ENCODE measurements at regions not wholly inside any gene's neighbourhood (a gene's known extent, or its start where the extent isn't known, plus 50 kb on each side); places are given as distances from the start of the nearest gene placed in this dataset.

DNA sequence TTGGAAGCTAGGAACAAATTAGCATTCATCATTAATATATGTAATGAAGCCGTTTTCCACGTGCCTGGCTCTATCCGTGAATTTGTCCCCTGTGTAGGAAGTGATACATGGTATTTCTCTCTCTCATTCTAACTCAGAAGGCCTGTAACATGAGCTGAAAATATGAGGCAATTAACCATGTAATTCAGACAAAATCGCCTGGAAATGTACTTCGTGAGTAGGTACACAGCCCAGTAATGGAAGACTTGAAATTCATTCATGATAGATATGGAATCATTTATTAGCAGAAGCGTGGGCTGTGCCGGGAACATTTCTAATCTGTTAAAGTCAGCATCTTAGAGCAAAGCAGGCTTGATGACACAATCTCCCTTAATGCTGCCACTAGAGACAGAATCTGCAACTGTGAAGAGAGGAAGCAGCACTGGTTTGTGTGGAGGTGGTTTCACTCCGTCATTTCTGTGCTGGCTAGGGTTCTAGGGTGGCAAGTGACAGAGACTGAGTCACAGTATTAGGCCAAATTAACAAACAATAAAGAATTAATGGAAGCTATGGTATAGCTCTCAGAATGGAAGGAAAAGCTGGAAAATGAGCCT is 225.0 kb upstream of the PROK2 start:
- H3K27me3 ChIP-seq (ENCODE audit: insufficient read depth, low read length), result no peaks in the 10 kb centered on the region
- H2AFZ ChIP-seq (ENCODE audit: low read depth, low read length), result no peak overlapping the region
- no peaks in the 10 kb centered on the region for H3K36me3 ChIP-seq (ENCODE audit: insufficient read depth, low read length)
- H3K9me3 ChIP-seq (ENCODE audit: low read length), result no peaks in the 10 kb centered on the region
- no peak overlapping the region for H3K4me3 ChIP-seq (ENCODE audit: low read length)
- H3K4me1 ChIP-seq (ENCODE audit: insufficient read depth, low read length), result no peaks in the 10 kb centered on the region

GRCh38 chr3:72008226-72008996 is 223.5 kb upstream of the PROK2 start:
- H2AFZ ChIP-seq (ENCODE audit: low read depth, low read length), result no peak overlapping the region
- no peak overlapping the region for H3K4me3 ChIP-seq (ENCODE audit: low read length)
- H3K9me3 ChIP-seq (ENCODE audit: low read length), result no peaks in the 10 kb centered on the region
- H3K36me3 ChIP-seq (ENCODE audit: insufficient read depth, low read length), result no peaks in the 10 kb centered on the region
- no peaks in the 10 kb centered on the region for H3K4me1 ChIP-seq (ENCODE audit: insufficient read depth, low read length)
- H3K27me3 ChIP-seq (ENCODE audit: insufficient read depth, low read length), result peaks cover 2% of the 10 kb centered on the region

GRCh38 chr3:72006631-72007556 is 221.9 kb upstream of the PROK2 start:
- no peaks in the 10 kb centered on the region for H3K9me3 ChIP-seq (ENCODE audit: low read length)
- H3K36me3 ChIP-seq (ENCODE audit: insufficient read depth, low read length), result no peaks in the 10 kb centered on the region
- peaks cover 2% of the 10 kb centered on the region for H3K27me3 ChIP-seq (ENCODE audit: insufficient read depth, low read length)
- no peaks in the 10 kb centered on the region for H3K4me1 ChIP-seq (ENCODE audit: insufficient read depth, low read length)
- H2AFZ ChIP-seq (ENCODE audit: low read depth, low read length), result no peak overlapping the region
- no peak overlapping the region for H3K4me3 ChIP-seq (ENCODE audit: low read length)

- Histone ChIP-seq H3K27me3 (ENCODE audit: insufficient read depth, low read length) (peaks cover 2% of the 10 kb centered on the region), H2AFZ (ENCODE audit: low read depth, low read length) (no peak overlapping the region), H3K9me3 (ENCODE audit: low read length) (no peaks in the 10 kb centered on the region), H3K4me1 (ENCODE audit: insufficient read depth, low read length) (no peaks in the 10 kb centered on the region), H3K36me3 (ENCODE audit: insufficient read depth, low read length) (no peaks in the 10 kb centered on the region), H3K4me3 (ENCODE audit: low read length) (no peak overlapping the region)
These were observed 219.9 kb upstream of the PROK2 start for GRCh38 chr3:72004749-72005292.

DNA sequence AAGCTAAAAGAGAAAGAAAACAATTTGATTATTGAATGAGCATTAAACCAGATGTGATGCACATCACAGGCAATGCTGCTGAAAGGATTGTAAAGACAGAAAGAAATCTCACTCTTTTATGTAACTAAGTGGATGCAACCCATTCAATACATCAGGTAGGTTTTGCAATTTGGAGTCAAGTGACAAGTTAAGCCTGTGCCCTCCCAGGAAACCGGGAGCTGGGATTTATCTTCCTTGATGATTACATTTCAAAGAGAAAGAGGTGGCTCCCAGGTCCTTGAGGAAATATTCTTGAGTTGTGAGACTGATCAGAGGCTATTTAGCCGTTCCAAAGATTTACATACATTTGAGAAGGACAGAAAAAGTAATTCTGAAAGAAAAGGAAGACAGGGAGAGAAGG is 219.0 kb upstream of the PROK2 start:
- no peaks in the 10 kb centered on the region for H3K4me1 ChIP-seq (ENCODE audit: insufficient read depth, low read length)
- H3K4me3 ChIP-seq (ENCODE audit: low read length), result no peak overlapping the region
- H3K27me3 ChIP-seq (ENCODE audit: insufficient read depth, low read length), result peaks cover 2% of the 10 kb centered on the region
- H3K9me3 ChIP-seq (ENCODE audit: low read length), result no peaks in the 10 kb centered on the region
- H3K36me3 ChIP-seq (ENCODE audit: insufficient read depth, low read length), result no peaks in the 10 kb centered on the region
- H2AFZ ChIP-seq (ENCODE audit: low read depth, low read length), result no peak overlapping the region

- H3K36me3 ChIP-seq (ENCODE audit: insufficient read depth, low read length), result no peaks in the 10 kb centered on the region
- H3K9me3 ChIP-seq (ENCODE audit: low read length), result no peaks in the 10 kb centered on the region
- no peak overlapping the region for H3K4me3 ChIP-seq (ENCODE audit: low read length)
- no peaks in the 10 kb centered on the region for H3K4me1 ChIP-seq (ENCODE audit: insufficient read depth, low read length)
- no peak overlapping the region for H2AFZ ChIP-seq (ENCODE audit: low read depth, low read length)
- peaks cover 2% of the 10 kb centered on the region for H3K27me3 ChIP-seq (ENCODE audit: insufficient read depth, low read length)
These were observed 216.8 kb upstream of the PROK2 start for GRCh38 chr3:72001758-72002157.

- H3K4me1 ChIP-seq (ENCODE audit: insufficient read depth, low read length), result no peaks in the 10 kb centered on the region
These were observed 214.2 kb upstream of the PROK2 start for GRCh38 chr3:71998995-71999673.

DNA sequence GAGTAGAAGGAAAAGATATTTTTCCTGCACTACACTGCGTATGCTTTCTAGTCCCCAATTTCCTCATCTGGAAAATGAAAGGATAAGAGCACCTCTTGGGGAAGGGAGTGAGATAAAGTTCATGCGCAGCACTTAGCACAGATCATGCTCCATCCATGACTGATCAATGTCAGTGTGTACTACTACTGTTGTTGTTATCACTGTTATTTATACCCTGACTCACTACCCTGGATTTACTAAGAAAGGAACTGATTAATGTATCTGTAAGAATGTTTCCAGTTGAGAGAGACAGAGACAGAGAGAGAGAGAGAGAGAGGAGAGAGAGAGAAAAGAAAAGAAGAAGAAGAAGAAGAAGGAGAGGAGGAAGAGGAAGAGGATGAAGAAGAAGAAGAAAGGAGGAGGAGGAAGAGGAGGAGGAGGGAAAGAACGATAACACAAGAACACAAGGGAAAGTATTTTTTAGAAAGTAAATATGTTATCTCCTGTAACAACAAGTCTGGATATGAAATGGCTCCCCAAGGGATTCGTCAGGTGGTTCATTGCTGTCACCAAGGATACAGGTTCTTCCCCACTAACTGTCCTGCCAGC is 212.2 kb upstream of the PROK2 start:
- Histone ChIP-seq H3K4me1 (ENCODE audit: insufficient read depth, low read length) (no peaks in the 10 kb centered on the region), H3K9me3 (ENCODE audit: low read length) (no peaks in the 10 kb centered on the region), H3K4me3 (ENCODE audit: low read length) (no peak overlapping the region), H3K27me3 (ENCODE audit: insufficient read depth, low read length) (no peaks in the 10 kb centered on the region), H3K36me3 (ENCODE audit: insufficient read depth, low read length) (no peaks in the 10 kb centered on the region), H2AFZ (ENCODE audit: low read depth, low read length) (no peak overlapping the region)

More at GRCh38 chr3:71998995-71999673, 214.2 kb upstream of the PROK2 start:
- Histone ChIP-seq H3K36me3 (ENCODE audit: insufficient read depth, low read length) (no peaks in the 10 kb centered on the region), H3K4me3 (ENCODE audit: low read length) (no peak overlapping the region), H3K9me3 (ENCODE audit: low read length) (no peaks in the 10 kb centered on the region), H2AFZ (ENCODE audit: low read depth, low read length) (no peak overlapping the region), H3K27me3 (ENCODE audit: insufficient read depth, low read length) (peaks cover 2% of the 10 kb centered on the region)

DNA sequence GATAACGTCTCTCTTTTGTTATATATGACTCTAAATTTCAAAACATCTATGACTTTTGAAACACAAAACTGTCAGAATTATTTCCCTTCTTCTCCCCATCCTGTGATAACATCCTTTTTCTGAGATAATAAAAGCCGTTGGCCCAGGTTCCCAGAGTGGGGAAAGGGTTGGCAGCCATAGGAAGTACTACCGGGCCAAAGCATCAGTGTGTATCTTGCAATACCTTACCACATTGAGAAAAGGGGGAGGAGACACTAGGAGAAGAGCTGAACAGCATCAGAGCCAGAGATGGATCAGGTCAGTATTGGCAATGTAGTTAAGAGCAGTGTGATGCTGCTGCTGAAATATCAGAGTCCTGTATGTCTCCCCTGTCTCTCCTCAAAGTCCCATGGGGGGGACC is 210.0 kb upstream of the PROK2 start:
- Histone ChIP-seq H3K9me3 (ENCODE audit: low read length) (no peaks in the 10 kb centered on the region), H3K4me1 (ENCODE audit: insufficient read depth, low read length) (no peaks in the 10 kb centered on the region), H3K36me3 (ENCODE audit: insufficient read depth, low read length) (no peaks in the 10 kb centered on the region), H3K4me3 (ENCODE audit: low read length) (no peak overlapping the region), H3K27me3 (ENCODE audit: insufficient read depth, low read length) (no peaks in the 10 kb centered on the region), H2AFZ (ENCODE audit: low read depth, low read length) (no peak overlapping the region)

DNA sequence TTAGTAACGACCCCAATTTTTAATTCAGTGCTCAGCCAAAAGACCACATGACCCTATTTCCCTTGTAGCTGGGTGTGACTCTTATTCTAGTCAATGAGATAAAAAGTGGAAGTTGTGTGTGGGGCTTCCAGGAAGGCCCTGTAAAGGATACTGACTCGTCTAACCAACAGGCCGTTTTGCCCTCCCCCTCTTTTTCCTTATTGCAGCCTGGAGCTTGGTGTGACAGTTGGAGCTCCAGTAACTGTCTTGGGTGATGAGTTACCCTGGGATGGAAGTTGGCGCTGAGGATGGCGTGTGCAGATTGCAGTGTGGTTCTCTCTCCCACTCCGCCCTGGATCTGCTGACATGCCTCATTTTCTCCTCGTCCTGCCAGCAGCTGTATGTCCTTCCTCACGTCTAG is 209.3 kb upstream of the PROK2 start:
- Histone ChIP-seq H2AFZ (ENCODE audit: low read depth, low read length) (no peak overlapping the region), H3K4me1 (ENCODE audit: insufficient read depth, low read length) (no peaks in the 10 kb centered on the region), H3K9me3 (ENCODE audit: low read length) (no peaks in the 10 kb centered on the region), H3K36me3 (ENCODE audit: insufficient read depth, low read length) (no peaks in the 10 kb centered on the region), H3K4me3 (ENCODE audit: low read length) (no peak overlapping the region), H3K27me3 (ENCODE audit: insufficient read depth, low read length) (no peaks in the 10 kb centered on the region)

DNA sequence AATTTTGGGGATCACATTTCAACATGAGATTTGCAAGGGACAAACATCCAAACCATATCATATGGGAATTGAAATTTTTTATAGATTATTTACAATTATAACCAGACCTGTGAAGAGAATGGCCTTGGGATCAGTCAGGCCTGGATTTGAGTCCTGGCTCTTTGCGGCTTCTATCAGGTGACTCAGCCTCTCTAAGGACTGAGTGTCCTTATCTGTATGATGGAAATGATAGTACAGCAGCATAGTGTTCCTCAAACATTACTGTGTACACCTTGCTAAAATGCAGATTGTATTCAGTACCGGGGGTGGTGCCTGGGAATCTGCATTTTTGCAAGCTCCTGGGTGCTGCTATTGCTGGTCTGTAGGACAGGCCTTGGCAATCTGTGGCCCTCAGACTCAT is 206.7 kb upstream of the PROK2 start:
- Histone ChIP-seq H3K36me3 (ENCODE audit: insufficient read depth, low read length) (no peaks in the 10 kb centered on the region), H3K4me3 (ENCODE audit: low read length) (no peak overlapping the region), H3K27me3 (ENCODE audit: insufficient read depth, low read length) (no peaks in the 10 kb centered on the region), H3K4me1 (ENCODE audit: insufficient read depth, low read length) (no peaks in the 10 kb centered on the region), H3K9me3 (ENCODE audit: low read length) (no peaks in the 10 kb centered on the region), H2AFZ (ENCODE audit: low read depth, low read length) (no peak overlapping the region)

GRCh38 chr3:71991046-71991445 is 206.1 kb upstream of the PROK2 start:
- H3K36me3 ChIP-seq (ENCODE audit: insufficient read depth, low read length), result no peaks in the 10 kb centered on the region
- no peaks in the 10 kb centered on the region for H3K9me3 ChIP-seq (ENCODE audit: low read length)
- H3K27me3 ChIP-seq (ENCODE audit: insufficient read depth, low read length), result no peaks in the 10 kb centered on the region
- no peak overlapping the region for H3K4me3 ChIP-seq (ENCODE audit: low read length)
- no peak overlapping the region for H2AFZ ChIP-seq (ENCODE audit: low read depth, low read length)
- no peaks in the 10 kb centered on the region for H3K4me1 ChIP-seq (ENCODE audit: insufficient read depth, low read length)

Data from neuron (in vitro differentiated cells).